Glomerular visceral epithelial cell (primary cell): ENCODE measurements at regions not wholly inside any gene's neighbourhood (a gene's known extent, or its start where the extent isn't known, plus 50 kb on each side); places are given as distances from the start of the nearest gene placed in this dataset.

Experiments
- DNase-seq: peaks from one replicate; pipeline ENCODE4 v3.0.0-alpha.2; 2016; ENCODE audit errors: extremely low spot score

- peak; percentile 97 for DNase-seq
These were observed 132.2 kb downstream of the OGFRL1 start for GRCh38 chr6:71420693-71421328.

DNA sequence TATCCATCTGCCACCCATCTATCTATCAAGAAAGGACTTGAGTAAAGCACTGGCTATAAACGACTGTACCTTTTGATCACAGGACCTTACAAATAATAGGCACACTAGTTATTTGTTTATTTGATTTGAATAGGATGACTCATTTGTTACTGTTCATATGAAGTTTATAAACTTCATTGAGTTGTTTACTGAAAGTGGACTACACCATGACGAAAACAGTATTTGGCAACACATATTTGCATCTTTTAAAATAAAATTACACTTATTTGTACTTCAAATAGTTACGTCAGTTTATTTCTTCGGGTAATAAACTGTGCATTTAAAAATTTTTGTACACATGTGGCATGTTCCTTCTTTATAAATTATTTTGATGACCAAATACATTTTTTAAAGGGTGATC lies 133.0 kb downstream of the OGFRL1 start:
- no peak for DNase-seq

- DNase-seq: no peak
These were observed 141.4 kb downstream of the OGFRL1 start for GRCh38 chr6:71430018-71430417.

- DNase-seq: no peak
These were observed 144.8 kb downstream of the OGFRL1 start for GRCh38 chr6:71433441-71433840.

DNA sequence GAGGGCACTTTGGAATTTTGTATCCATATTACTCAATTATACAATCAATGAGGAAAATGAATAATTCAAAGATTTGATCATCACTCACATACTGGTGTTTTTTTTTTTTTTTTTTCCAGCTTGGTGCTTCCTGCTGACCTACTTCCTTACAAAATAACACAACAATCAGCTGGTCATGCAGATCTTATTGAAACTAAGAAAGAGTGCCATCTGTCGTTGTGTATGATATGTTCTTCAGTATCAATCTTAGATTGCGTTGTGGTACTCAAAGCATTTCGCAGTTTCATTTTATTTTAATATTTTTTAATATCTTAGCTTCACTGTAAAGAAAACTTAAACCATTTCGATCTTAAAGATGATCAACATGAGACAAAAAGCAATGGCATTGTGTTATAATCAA lies 155.6 kb downstream of the OGFRL1 start:
- DNase-seq: no peak

DNA sequence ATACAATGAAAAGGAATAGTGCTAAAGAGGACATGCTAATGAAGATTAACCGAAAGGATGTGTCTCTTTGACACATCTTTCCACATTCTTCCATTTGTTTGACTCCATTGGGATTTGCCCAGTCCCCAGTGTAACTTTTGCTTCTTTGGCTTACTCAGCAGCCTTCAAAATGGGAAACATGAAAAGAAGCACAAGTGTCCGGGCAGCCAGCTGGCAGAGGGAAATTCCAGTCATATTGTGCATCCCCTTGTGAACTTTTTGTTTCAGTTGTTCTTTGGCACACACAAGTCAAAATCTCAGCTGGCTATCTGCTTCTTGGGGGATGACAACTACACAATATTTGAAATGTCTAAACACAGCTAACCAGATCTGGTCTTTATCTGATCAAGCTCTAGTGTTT lies 157.4 kb downstream of the OGFRL1 start:
- DNase-seq: no peak

DNA sequence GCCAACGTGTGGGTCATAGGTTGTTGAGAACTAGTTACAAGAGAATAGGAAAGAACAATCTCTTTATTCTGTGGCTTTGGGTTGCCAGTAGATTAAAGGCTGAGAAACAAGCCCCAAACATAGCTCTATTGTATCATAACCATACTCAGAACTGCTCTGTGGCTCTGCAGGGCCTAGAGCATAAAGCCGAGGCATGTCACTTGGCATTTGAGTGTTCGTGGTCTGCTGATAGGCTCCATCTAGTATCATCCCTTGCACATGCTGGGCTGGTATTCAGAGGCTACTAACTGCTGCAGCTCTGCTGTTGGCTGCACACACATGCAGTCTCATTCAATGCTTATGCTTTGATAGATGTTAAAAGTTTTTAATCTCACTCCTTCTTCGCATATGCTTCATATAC lies 157.9 kb downstream of the OGFRL1 start:
- DNase-seq: no peak

- no peak for DNase-seq
These were observed 164.2 kb downstream of the OGFRL1 start for GRCh38 chr6:71452697-71453370.

GRCh38 chr6:71453371-71453706 lies 164.7 kb downstream of the OGFRL1 start:
- no peak for DNase-seq

DNA sequence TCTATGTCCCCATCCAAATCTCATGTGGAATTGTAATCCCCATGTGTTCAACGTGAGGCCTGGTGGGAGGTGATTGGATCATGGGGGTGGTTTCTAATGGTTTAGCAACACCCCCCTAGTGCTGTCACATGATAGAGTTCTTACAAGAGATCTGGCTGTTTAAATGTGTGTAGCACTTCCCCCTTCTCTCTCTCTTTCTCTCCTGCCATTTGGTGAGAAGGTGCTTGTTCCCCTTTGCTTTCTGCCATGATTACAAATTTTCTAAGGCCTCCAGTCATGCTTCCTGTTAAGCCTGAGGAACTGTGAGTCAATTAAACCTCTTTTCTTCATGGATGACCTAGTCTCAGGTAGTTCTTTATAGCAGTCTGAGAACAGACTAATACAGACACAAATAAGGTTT lies 165.4 kb downstream of the OGFRL1 start:
- DNase-seq: no peak

DNA sequence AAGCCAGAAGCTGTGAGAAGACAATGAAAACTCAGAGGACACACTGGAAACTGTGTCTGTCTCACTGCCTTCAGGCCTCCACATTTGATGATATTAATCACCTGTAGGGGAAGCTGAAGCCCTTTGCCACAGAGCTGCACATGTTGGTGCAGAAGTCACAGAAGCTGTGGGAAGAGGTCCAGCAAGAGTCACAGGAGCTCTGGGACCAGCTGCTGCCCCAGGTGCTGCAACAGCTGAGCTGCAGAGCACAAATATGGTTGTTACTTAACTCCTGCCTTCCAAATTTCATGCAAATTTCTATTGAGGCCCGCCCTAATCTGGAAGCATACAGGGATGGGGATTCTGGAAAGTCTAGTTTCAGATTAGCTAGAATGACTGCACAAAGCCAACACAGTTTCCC lies 169.3 kb downstream of the OGFRL1 start:
- no peak for DNase-seq

DNA sequence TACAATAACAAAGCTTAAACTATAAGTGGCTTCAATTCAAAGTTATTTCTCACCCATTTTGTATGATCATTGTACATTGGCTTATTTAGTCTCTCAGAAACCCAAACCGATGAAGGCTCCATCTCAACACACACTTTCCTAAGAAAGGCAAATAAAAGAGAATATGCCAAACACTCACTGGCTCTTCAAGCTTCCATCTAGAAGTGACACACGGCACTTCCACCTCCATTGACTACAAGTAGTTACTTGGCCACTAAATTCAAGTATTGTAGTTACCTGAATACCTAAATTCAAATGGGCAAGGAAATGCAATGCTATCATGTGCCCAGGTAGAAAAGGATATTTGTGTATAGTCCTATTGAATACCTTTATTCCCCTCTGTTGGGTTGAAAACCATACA lies 170.6 kb downstream of the OGFRL1 start:
- DNase-seq: no peak

DNA sequence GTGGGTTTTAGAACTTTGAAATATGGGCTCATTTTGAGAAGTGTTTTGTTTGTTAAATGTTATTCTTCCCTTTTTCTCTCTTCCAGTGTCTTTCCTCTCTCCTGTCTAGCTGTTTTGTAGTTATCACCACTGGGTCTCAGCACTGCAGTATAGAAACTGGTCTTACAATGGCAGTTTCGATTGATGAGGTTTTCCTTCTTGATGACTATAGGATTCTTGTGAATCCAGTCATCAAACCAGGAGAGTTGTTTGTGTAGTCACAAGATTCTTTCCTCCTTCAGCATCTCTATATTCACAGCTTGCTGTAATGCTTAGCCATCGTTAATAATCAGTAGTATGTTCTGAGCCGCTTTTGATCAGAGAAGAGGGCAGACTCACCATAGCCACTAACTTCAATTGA lies 172.3 kb downstream of the OGFRL1 start:
- DNase-seq: peak; percentile 35

- no peak for DNase-seq
These were observed 174.4 kb downstream of the OGFRL1 start for GRCh38 chr6:71463061-71463460.

- DNase-seq: no peak
These were observed 176.5 kb downstream of the OGFRL1 start for GRCh38 chr6:71465096-71465495.

- DNase-seq: no peak
These were observed 177.8 kb downstream of the OGFRL1 start for GRCh38 chr6:71466362-71466761.

- no peak for DNase-seq
These were observed 179.4 kb downstream of the OGFRL1 start for GRCh38 chr6:71468038-71468437.

GRCh38 chr6:71468841-71469700 lies 180.5 kb downstream of the OGFRL1 start:
- peak; percentile 96 for DNase-seq

DNA sequence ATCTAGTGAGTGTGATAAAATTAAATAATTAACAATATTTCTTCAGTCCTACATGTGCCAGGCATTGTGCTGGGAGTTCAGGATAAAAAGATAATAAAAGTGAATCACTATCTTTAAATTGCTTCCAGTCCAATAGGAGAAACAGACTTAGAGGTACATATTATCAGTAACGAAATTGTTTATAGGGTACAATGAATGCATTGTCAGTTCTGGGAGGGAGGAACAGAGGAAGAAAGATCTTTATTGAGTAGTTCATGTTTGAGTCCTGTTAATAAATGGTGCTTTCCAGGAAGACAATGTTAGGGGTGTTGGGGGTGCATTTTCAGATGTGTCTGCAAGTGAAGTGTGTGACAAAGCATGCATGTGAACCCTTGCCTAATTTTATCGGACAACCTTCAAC lies 183.1 kb downstream of the OGFRL1 start:
- no peak for DNase-seq

DNA sequence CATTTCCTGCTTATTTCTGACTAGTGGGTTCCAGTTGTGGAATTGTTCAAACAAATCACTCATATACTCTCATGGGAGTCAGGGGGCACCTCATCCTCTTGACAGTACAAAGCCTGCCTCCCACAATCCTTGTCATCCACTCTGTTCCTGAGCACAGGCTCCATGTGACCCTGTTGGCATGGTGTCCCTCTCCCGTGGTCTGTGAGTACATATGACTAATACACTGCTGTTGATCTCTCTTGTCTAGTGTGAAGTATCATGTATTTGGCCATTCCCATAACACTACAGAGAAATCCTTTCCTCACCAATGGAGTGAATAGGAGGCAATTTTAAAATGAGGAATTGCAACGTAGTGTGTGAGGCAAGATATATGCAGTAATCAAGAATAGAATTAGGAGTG lies 185.3 kb downstream of the OGFRL1 start:
- DNase-seq: peak; percentile 85

- no peak for DNase-seq
These were observed 186.3 kb downstream of the OGFRL1 start for GRCh38 chr6:71474942-71475341.

DNA sequence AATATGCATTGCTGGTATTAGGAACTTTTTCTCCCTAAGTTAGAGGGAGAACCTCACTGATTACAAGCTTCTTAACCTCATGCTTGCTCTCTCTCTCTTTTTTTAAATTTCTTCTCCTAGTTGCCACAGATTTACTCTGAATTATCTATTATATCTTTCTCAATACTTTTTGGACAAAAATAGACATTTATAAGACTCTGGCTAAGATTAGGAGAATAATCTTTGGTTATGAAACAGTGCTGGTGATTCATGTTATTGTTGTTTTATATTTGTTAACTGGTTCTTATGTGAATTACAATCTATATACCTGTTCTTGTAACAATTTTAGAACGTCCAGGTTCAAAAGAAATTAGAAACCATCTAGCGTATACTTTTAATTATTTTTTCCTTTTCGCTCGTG lies 187.8 kb downstream of the OGFRL1 start:
- no peak for DNase-seq

DNA sequence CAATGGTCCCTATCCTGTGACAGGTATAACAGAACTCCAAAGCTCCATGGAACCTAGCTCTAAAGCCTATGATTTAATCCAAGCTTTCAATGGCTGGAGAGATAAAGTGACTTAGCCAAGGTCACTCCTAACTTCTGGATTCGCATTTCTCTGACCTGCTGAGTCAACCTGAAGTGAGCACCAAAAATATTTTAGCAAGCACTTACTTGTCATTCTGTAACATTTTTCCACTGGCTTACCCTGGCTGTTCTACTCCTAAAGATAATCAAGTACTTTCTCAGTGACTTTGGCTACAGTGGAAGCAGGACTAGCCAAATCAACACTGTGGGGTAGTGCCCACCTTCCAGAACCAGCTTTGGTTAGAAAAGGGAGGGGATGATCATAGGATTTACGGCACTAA lies 188.3 kb downstream of the OGFRL1 start:
- DNase-seq: no peak
